Mesendoderm (in vitro differentiated cells): ENCODE measurements at regions not wholly inside any gene's neighbourhood (a gene's known extent, or its start where the extent isn't known, plus 50 kb on each side); places are given as distances from the start of the nearest gene placed in this dataset.
A peak's percentile ranks its signal among the peaks of the same experiment; 100 is the strongest.

Experiments
- DNase-seq: peaks from one replicate; pipeline ENCODE4 v3.0.0; 2013
- H2AK5ac ChIP-seq: 2 replicates; pipeline ENCODE4 v1.6.1; 2013; ENCODE audit warnings: low read length, inconsistent platforms
- H2BK120ac ChIP-seq: 2 replicates; pipeline ENCODE4 v1.6.1; 2013; ENCODE audit warnings: low read depth, mild to moderate bottlenecking, low read length, moderate library complexity, mixed read lengths
- H2BK15ac ChIP-seq: replicated peaks from 2 replicates; pipeline ENCODE4 v1.6.1; 2013; ENCODE audit warnings: low read depth, mild to moderate bottlenecking, moderate library complexity
- H2BK5ac ChIP-seq: 2 replicates; pipeline ENCODE4 v1.6.1; 2013; ENCODE audit warnings: low read length, inconsistent platforms
- H3K18ac ChIP-seq: 2 replicates; pipeline ENCODE4 v1.6.1; 2013; ENCODE audit warnings: mild to moderate bottlenecking, low read length, mixed read lengths
- H3K23ac ChIP-seq: one replicate; pipeline ENCODE4 v1.6.1; 2013; ENCODE audit warnings: low read length
- H3K27ac ChIP-seq: 2 replicates; pipeline ENCODE4 v1.5.1; 2013; ENCODE audit warnings: low read depth, mild to moderate bottlenecking, inconsistent platforms, low read length, moderate library complexity
- H3K27me3 ChIP-seq: 2 replicates; pipeline ENCODE4 v1.6.1; 2013; ENCODE audit warnings: low read length, control low read depth, mild to moderate bottlenecking, inconsistent platforms; ENCODE audit not compliant: insufficient read depth, poor library complexity
- H3K36me3 ChIP-seq: 2 replicates; pipeline ENCODE4 v1.6.1; 2013; ENCODE audit warnings: low read length, inconsistent platforms; ENCODE audit not compliant: control insufficient read depth, insufficient read depth
- H3K4ac ChIP-seq: one replicate; pipeline ENCODE4 v1.6.1; 2013; ENCODE audit warnings: low read depth, mild to moderate bottlenecking, low read length, moderate library complexity
- H3K4me1 ChIP-seq: 2 replicates; pipeline ENCODE4 v1.6.1; 2013; ENCODE audit warnings: low read depth, low read length, inconsistent platforms; ENCODE audit not compliant: control insufficient read depth
- H3K4me2 ChIP-seq: 2 replicates; pipeline ENCODE4 v1.6.1; 2013; ENCODE audit warnings: low read length
- H3K4me3 ChIP-seq: 2 replicates; pipeline ENCODE4 v1.5.1; 2013; ENCODE audit warnings: mild to moderate bottlenecking, low read length
- H3K56ac ChIP-seq: one replicate; pipeline ENCODE4 v1.6.1; 2013; ENCODE audit warnings: low read length
- H3K79me1 ChIP-seq: 2 replicates; pipeline ENCODE4 v1.6.1; 2013; ENCODE audit warnings: low read length, inconsistent platforms
- H3K79me2 ChIP-seq: 2 replicates; pipeline ENCODE4 v1.6.1; 2013; ENCODE audit warnings: mild to moderate bottlenecking, low read length; ENCODE audit not compliant: control insufficient read depth, insufficient read depth
- H3K9ac ChIP-seq: 2 replicates; pipeline ENCODE4 v1.6.1; 2013; ENCODE audit warnings: low read length, inconsistent platforms
- H4K5ac ChIP-seq: one replicate; pipeline ENCODE4 v1.6.1; 2013; ENCODE audit warnings: low read length
- H4K8ac ChIP-seq: one replicate; pipeline ENCODE4 v1.6.1; 2013; ENCODE audit warnings: low read depth, mild to moderate bottlenecking, control low read depth, low read length, moderate library complexity
- WGBS: extraction: QIAGEN DNeasy Blood & Tissue Kit; methylation state at CpG from one replicate; pipeline ENCODE4 v1.1.7; 2013; ENCODE audit warnings: low lambda C conversion rate, missing lambda C conversion rate; ENCODE audit not compliant: insufficient coverage; ENCODE audit errors: extremely low coverage; 5-methylcytosine and 5-hydroxymethylcytosine counted together

DNA sequence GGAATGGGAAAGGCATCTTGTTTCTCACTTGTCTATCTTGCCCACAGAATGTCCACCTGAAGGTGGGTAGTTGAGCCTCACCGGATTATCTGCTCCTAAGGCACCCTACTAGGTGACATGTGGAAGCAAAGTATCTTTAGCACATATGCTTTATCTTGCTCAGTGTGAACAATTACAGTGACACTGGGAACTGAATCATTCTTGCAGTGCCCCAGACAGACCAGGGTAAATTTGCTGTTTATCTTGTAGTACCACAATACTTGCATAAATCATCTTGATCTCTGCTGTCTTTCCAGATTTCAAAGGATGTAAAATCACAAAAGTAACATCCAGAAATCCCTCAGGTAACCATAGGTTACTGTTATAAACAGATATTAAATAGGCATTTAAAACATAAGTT is 930.0 kb upstream of the INTU start:
- WGBS, result no CpG with 5 or more reads among the region's 1 CpG
- H3K36me3 ChIP-seq, result no peaks in the 10 kb centered on the region
- no peak overlapping the region for H3K9ac ChIP-seq
- no peaks in the 10 kb centered on the region for H3K79me1 ChIP-seq
- DNase-seq, result peak; percentile 44
- H3K18ac ChIP-seq, result no peak overlapping the region
- no peaks in the 10 kb centered on the region for H3K27me3 ChIP-seq
- H2BK120ac ChIP-seq, result no peak overlapping the region
- H4K5ac ChIP-seq, result no peak overlapping the region
- no peaks in the 10 kb centered on the region for H3K79me2 ChIP-seq
- no peak overlapping the region for H3K27ac ChIP-seq
- no peaks in the 10 kb centered on the region for H3K4me1 ChIP-seq
- no peak overlapping the region for H3K4me3 ChIP-seq
- no peak overlapping the region for H3K4me2 ChIP-seq
- no peak overlapping the region for H2BK5ac ChIP-seq
- no peak overlapping the region for H2AK5ac ChIP-seq
- no peak overlapping the region for H3K23ac ChIP-seq
- H3K4ac ChIP-seq, result no peak overlapping the region
- no peak overlapping the region for H2BK15ac ChIP-seq
- H4K8ac ChIP-seq, result no peak overlapping the region
- no peak overlapping the region for H3K56ac ChIP-seq

DNA sequence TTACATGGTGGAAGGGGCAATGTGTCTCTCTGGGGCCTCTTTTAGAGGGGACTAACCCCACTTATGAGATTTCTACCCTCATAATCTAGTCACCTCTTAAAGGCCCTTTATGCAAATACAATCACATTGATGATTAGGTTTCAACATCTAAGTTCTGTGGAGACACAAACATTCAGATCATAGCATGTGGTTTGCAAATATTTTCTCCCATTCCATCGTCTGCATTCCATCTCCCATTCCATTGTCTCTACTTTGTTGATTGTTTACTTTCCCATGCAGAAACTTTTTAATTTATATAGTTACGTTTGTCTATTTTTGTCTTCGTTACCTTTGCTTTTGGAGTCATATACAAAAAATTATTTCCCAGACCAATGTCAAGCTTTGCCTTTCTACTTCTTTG is 927.5 kb upstream of the INTU start:
- Histone ChIP-seq H3K23ac (no peak overlapping the region), H3K18ac (no peak overlapping the region), H3K4me1 (no peaks in the 10 kb centered on the region), H2AK5ac (no peak overlapping the region), H4K8ac (no peak overlapping the region), H3K36me3 (no peaks in the 10 kb centered on the region), H2BK15ac (no peak overlapping the region), H3K27ac (no peak overlapping the region), H3K4me3 (no peak overlapping the region), H3K79me2 (no peaks in the 10 kb centered on the region), H3K9ac (no peak overlapping the region), H3K27me3 (no peaks in the 10 kb centered on the region), H3K4me2 (no peak overlapping the region), H3K79me1 (no peaks in the 10 kb centered on the region), H3K56ac (no peak overlapping the region), H2BK5ac (no peak overlapping the region), H2BK120ac (no peak overlapping the region), H3K4ac (no peak overlapping the region), H4K5ac (no peak overlapping the region)
- DNase-seq, result peak; percentile 25
- no CpG with 5 or more reads among the region's 3 CpGs for WGBS

DNA sequence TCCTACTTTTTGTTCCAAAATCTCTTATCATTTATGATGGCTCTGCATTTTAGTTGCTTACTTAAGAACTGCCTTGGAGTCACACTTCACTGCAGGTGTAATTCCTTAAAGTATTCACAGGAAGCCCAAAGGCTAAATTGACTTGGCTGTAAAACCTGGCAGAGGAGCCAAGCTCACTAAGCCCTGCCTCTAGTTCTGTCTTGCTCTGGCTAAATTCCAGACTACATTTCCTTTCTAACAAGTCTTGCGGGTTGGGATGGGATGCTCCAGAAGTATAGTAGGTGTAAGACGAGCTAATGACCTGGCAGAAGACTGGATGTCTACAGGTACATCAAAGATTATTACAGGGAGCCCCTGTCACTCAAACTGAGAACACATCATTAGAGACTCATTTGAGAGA is 924.0 kb upstream of the INTU start:
- H2BK15ac ChIP-seq, result no peak overlapping the region
- WGBS, result no CpG with 5 or more reads among the region's 2 CpGs
- no peak overlapping the region for H3K4ac ChIP-seq
- H3K56ac ChIP-seq, result no peak overlapping the region
- H3K18ac ChIP-seq, result no peak overlapping the region
- peak; percentile 33 for DNase-seq
- no peak overlapping the region for H3K4me2 ChIP-seq
- H3K4me3 ChIP-seq, result no peak overlapping the region
- no peak overlapping the region for H4K5ac ChIP-seq
- no peak overlapping the region for H4K8ac ChIP-seq
- no peak overlapping the region for H2BK5ac ChIP-seq
- H2AK5ac ChIP-seq, result no peak overlapping the region
- H3K27ac ChIP-seq, result no peak overlapping the region
- H3K79me2 ChIP-seq, result no peaks in the 10 kb centered on the region
- no peak overlapping the region for H3K23ac ChIP-seq
- H2BK120ac ChIP-seq, result no peak overlapping the region
- no peaks in the 10 kb centered on the region for H3K27me3 ChIP-seq
- H3K9ac ChIP-seq, result no peak overlapping the region
- no peaks in the 10 kb centered on the region for H3K4me1 ChIP-seq
- H3K79me1 ChIP-seq, result no peaks in the 10 kb centered on the region
- no peaks in the 10 kb centered on the region for H3K36me3 ChIP-seq

DNA sequence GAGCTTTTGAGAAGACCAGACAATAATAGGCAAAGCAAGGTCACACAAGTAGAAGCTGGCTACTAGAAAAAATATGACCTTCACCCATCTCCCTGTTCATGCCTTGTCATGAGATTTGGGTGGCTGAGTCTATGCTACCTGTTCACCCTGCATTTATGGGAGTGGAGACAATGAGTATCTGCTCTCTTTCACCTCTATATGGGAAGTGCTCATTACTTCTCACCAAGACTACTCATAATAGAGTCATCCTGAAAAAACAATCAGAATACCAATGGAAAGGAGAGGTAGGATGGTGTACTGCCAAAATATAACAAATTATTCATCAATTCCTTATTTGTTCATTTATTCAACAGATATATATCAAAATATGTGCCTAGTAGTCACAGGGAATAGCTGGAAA is 921.8 kb upstream of the INTU start:
- Histone ChIP-seq H3K4ac (no peak overlapping the region), H2BK120ac (no peak overlapping the region), H3K4me2 (no peak overlapping the region), H3K4me1 (no peaks in the 10 kb centered on the region), H3K27ac (no peak overlapping the region), H2BK5ac (no peak overlapping the region), H3K79me1 (no peaks in the 10 kb centered on the region), H3K36me3 (no peaks in the 10 kb centered on the region), H3K56ac (no peak overlapping the region), H3K9ac (no peak overlapping the region), H3K18ac (no peak overlapping the region), H3K23ac (no peak overlapping the region), H2BK15ac (no peak overlapping the region), H4K5ac (no peak overlapping the region), H4K8ac (no peak overlapping the region), H2AK5ac (no peak overlapping the region), H3K27me3 (no peaks in the 10 kb centered on the region), H3K4me3 (no peak overlapping the region), H3K79me2 (no peaks in the 10 kb centered on the region)
- DNase-seq, result no peak

DNA sequence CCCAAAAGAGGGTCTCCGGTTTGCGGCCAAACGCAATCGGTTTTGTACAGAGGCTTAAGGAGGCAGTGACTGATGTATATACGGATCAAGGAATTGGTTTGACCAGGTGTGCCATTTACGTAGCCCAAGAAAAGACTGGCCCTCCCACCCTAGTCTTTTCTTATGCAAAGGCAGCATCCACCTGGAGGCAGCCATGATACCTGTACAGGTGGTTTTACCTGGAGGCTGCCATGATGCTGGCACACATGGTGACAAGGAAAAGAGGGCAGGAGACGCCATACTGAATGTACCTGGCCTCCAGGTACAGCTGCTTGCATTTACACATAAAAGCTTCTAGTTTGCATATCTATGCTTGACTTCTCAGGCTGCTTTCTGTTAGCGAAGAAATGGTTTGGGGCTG is 917.7 kb upstream of the INTU start:
- no peak overlapping the region for H3K9ac ChIP-seq
- H3K27ac ChIP-seq, result no peak overlapping the region
- no peak overlapping the region for H3K18ac ChIP-seq
- H4K8ac ChIP-seq, result no peak overlapping the region
- no peaks in the 10 kb centered on the region for H3K79me1 ChIP-seq
- no peak overlapping the region for H2BK15ac ChIP-seq
- H3K4me3 ChIP-seq, result no peak overlapping the region
- no peak overlapping the region for H4K5ac ChIP-seq
- H3K4me1 ChIP-seq, result no peaks in the 10 kb centered on the region
- H3K23ac ChIP-seq, result no peak overlapping the region
- no peak overlapping the region for H2AK5ac ChIP-seq
- no peak overlapping the region for H3K4ac ChIP-seq
- no CpG with 5 or more reads among the region's 8 CpGs for WGBS
- no peaks in the 10 kb centered on the region for H3K27me3 ChIP-seq
- H3K36me3 ChIP-seq, result no peaks in the 10 kb centered on the region
- no peak overlapping the region for H3K56ac ChIP-seq
- no peak overlapping the region for H2BK5ac ChIP-seq
- H3K4me2 ChIP-seq, result no peak overlapping the region
- H2BK120ac ChIP-seq, result no peak overlapping the region
- no peaks in the 10 kb centered on the region for H3K79me2 ChIP-seq
- DNase-seq, result no peak

DNA sequence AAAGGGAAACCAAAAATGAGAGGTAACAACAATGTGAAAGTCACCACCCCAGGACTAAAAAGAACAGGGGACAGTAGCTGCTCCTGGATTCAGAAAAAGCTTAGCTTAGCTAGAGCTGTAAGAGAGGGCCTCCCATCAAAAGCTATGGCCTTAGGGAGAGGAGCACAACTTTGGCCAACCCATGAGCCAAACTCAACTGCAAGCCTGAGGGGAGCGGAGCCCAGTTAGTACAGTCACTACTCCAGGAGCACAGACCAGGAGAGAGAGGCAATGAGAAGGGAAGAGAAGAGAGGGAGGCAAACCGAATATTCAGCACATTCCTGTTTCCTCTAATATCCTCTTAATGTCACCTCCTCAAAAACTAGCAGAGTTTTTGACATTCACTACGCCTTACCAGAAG is 917.1 kb upstream of the INTU start:
- no peak for DNase-seq
- no peak overlapping the region for H3K56ac ChIP-seq
- H3K4me1 ChIP-seq, result no peaks in the 10 kb centered on the region
- no peak overlapping the region for H3K27ac ChIP-seq
- no peaks in the 10 kb centered on the region for H3K79me2 ChIP-seq
- no peak overlapping the region for H3K4ac ChIP-seq
- no peaks in the 10 kb centered on the region for H3K79me1 ChIP-seq
- H3K4me2 ChIP-seq, result no peak overlapping the region
- WGBS, result no CpG with 5 or more reads among the region's 3 CpGs
- no peak overlapping the region for H3K4me3 ChIP-seq
- no peak overlapping the region for H2AK5ac ChIP-seq
- no peak overlapping the region for H2BK5ac ChIP-seq
- H4K5ac ChIP-seq, result no peak overlapping the region
- no peaks in the 10 kb centered on the region for H3K36me3 ChIP-seq
- no peak overlapping the region for H2BK15ac ChIP-seq
- H3K27me3 ChIP-seq, result no peaks in the 10 kb centered on the region
- no peak overlapping the region for H3K9ac ChIP-seq
- no peak overlapping the region for H3K18ac ChIP-seq
- no peak overlapping the region for H2BK120ac ChIP-seq
- H3K23ac ChIP-seq, result no peak overlapping the region
- H4K8ac ChIP-seq, result no peak overlapping the region
